GM21381 (cell line): ENCODE measurements at regions not wholly inside any gene's neighbourhood (a gene's known extent, or its start where the extent isn't known, plus 50 kb on each side); places are given as distances from the start of the nearest gene placed in this dataset.
"Not testable (repeated sequence)": the region's sequence is repeated elsewhere in the genome, so short reads cannot be mapped to it uniquely, and the experiment has no call there.

Experiments used
- ATAC-seq: cut with Tn5 transposase; IDR thresholded peaks from one replicate; pipeline ENCODE4 v1.9.1; 2021; ENCODE audit warnings: mild to moderate bottlenecking, moderate library complexity; ENCODE audit not compliant: unreplicated experiment

DNA sequence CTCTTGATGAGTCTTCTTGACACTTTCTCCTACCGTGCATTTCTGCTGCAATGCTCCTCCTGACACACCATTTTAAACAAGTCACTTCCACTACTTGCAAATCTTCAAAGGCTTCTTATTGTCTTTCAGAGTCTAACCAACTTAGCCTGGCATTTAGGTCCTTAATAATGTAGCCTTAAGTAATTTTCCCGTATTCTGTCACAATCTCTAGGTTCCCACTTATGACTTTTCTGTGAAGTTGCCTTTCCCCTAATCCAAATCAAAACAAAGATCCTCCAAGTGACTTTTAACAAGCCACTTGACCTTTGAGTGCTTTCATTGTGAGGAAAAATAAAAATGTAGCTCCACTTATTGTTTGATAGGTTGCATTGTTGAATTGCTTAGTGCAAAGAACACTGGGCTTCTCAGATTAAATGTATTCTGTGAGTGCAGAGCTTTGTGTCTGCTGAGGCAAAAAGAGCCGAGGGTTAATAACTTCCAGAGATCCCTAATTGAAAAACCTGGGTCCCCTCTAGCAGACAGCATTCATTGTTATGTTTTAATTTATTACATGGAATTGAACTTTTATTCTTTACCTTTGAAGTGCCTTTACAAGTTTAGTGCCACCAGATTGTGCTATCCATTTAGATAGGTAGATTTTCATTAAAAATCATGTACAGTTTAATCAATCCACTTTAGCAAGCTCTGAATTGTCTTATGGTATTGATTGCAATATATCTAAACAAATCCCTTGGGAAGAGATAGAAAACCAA is 341.7 kb upstream of the TYRP1 start:
- no peak for ATAC-seq

DNA sequence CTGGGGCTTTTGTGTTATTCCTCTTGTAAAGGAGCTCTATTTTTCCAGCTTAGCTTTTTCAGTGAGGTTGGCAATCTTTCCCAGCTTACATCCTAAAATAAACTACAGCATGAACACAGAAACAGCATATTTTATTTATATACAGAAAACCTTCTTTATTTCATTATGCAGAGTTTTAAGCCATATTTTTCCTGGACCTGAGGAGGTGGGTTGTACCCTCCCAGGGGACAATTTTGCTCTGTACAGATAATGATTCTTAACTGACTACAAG is 341.2 kb upstream of the TYRP1 start:
- ATAC-seq, result no peak

DNA sequence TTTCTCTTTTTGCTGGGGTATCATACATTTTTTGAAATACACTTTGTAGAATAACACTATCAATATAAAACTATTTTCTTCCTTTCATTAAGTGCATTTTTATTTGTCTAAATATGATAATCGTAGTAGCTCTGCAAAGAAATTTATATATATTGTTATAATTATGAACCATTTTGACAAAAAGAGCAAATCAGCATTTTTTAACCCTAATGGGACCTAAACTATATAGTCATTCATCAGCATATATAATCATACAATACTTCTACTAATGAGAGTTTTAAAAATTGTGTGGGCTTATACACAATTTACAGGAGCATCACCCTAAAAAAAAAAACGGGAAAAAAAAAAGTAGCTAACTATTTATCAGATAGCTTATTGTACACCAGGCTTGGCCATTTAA is 329.7 kb upstream of the TYRP1 start:
- ATAC-seq, result no peak

DNA sequence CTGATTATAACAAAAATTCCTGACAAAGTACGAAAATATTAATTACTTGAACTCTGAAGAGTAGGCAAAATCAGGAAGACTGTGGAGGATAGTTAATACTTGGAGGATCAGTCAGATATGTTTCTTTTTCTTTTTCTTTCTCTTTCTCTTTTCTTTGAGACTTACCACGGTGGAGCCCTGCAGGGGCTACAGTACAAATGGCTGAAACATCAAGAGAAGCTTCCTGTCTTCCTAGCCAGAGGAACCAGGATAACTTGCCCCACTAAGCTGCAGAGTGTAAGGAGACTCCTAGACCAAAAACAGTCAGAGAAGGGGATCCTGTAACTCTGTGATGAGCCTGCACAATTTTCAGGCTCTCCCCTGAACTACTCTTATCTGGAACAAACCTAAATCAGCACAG is 324.6 kb upstream of the TYRP1 start:
- no peak for ATAC-seq

DNA sequence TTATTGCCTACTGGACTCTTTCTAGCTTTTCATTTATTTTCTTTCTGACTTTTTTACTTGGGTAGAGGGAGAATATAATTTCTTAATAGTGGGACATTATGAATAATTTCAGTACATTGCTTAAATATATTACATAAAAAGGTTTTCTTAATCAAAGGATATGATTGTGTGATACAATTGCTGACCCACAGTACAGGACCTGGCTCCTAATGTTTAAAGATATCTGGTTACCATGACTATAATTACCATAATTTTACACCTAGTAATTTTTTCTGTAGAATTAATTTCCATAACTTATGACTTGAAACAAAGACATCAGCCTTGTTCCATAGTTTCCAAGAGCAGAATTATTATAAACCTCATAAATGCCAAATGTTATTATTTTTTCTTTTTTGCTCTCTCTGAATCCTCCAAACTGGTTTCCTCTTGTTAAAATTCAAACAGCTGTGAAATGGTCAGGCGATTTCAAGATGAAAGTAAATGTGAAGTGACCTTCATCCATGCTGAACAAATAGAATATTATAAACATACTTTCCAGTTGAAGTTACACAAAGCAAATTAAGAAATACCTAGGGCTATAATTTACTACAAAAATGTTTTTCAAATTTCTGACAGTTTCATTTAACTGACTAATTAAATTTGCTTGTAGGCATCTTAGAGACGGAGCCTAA is 301.2 kb upstream of the TYRP1 start:
- ATAC-seq, result no peak

DNA sequence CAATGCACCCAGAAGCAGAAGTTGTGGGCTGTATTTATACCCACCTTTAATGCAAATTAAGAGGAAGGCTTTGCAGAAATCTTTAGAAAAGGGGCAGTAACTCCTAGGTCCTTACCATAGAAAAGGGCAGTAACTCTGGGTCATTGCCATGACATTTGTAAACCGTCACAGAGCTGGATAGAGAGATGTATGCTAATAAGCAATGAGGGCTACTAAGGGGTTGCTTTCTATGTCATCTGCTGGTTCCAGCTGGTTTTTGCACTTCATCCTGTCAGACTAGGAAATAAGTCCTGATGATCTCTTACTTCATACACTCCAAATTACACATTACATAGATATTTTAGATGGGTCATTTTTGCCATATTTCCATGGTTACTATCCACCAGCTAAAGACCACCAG is 299.1 kb upstream of the TYRP1 start:
- no peak for ATAC-seq

DNA sequence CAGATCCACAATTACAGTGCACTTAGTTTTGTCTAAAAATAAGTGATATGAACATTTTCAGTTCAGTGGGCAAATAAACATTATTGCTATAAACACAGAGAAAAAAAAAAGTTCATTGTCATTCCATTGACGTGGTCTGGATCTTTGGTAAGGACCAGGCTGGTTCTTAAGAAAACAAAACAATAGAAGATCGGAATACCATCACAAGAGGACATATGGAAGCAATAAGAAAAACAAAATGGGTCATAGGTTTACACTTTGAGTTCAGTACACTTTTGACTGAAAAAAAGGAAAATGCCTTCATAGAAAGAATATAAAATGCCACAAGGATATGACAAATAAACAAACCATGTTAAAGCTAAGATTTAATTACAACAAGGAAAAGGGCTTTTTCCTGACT is 289.5 kb upstream of the TYRP1 start:
- ATAC-seq, result no peak

DNA sequence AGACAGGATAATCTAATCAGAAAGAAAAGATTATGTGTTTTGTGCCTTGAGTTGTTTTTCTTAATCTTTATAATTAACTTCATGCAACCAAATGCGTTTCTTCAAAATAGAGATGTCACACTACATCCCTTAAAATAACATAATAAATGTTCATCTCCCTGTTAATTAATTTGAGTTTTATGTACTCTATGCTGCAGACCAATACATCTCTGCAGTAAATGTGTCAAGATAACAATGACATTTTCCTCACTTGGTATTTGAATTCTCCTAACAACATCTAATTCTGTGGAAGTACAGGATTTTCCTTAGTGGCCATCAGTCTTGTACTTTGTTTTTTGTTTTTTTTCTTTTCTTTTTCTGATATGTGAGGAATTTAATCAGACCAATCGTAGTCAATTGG is 279.2 kb upstream of the TYRP1 start:
- ATAC-seq, result no peak

DNA sequence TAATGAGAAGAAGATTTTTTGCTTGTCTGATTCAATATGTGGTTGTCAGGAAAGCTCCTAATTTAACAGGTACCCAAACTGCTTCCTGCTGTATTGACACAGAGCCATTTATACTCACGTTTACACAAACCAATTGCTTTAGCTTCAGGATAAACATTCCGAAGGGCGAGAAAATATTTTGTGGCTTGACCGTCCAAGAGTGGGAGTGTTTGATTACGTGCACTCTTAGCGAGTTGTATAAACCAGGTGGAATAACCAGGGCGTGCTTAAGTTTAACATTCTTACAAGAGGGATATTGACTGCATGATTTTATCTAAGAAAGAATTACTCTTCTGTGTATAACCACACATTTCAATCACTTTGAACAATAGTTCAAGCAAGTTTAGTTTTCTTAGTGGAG is 278.7 kb upstream of the TYRP1 start:
- ATAC-seq, result no peak

DNA sequence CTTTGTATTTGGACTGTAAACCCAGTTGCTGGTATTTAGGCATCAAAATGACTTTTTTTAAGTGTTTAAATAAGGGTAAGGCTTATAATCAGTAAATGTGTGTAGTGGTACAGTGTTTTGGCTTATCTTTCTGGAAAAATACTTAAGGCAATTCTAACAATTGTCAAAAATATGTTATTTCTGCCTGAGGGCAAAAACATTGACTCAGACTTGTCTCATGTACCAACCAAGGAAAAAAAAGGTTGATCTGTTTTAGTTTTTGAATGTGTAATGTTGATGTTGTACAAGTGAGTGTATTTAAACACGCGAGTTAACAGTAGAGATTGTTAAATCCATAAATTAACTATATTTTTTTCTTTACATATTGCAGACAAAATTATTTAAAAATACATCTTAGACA is 277.8 kb upstream of the TYRP1 start:
- ATAC-seq, result no peak

DNA sequence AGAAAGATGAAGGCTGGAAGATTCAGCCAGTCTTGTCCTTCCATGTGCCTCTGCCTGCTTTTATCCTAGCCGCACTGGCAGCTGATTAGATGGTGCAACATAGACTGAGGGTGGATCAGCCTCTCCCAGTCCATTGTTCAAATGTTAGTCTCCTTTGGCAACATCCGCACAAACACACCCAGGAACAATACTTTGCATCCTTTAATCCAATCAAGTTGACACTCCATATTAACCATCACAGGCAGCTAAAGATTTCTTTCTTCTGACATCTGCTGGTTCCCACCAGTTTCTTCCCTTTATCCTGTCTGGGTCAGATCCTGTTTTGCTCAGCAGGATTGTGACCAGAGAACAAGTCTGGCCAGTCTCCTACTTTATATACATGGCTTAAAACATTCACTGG is 276.5 kb upstream of the TYRP1 start:
- ATAC-seq, result no peak

DNA sequence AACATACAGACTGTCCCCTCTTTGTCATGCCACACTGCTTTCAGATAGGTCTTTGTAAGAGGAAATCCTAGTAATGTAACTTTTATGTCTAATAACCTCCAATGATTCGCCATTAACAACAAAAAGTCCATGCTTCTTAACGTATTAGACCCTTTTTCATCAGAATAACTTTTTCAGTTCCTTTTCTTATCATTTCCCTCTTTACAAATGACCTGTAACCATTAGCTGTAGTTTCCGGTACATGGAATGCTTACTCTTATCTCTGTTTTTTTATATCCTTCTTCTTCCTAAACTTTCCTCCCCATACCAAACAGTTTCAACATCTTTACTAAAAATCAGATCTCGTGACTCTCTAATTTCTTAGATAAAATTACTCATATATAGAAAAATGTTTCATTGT is 268.9 kb upstream of the TYRP1 start:
- ATAC-seq, result no peak

DNA sequence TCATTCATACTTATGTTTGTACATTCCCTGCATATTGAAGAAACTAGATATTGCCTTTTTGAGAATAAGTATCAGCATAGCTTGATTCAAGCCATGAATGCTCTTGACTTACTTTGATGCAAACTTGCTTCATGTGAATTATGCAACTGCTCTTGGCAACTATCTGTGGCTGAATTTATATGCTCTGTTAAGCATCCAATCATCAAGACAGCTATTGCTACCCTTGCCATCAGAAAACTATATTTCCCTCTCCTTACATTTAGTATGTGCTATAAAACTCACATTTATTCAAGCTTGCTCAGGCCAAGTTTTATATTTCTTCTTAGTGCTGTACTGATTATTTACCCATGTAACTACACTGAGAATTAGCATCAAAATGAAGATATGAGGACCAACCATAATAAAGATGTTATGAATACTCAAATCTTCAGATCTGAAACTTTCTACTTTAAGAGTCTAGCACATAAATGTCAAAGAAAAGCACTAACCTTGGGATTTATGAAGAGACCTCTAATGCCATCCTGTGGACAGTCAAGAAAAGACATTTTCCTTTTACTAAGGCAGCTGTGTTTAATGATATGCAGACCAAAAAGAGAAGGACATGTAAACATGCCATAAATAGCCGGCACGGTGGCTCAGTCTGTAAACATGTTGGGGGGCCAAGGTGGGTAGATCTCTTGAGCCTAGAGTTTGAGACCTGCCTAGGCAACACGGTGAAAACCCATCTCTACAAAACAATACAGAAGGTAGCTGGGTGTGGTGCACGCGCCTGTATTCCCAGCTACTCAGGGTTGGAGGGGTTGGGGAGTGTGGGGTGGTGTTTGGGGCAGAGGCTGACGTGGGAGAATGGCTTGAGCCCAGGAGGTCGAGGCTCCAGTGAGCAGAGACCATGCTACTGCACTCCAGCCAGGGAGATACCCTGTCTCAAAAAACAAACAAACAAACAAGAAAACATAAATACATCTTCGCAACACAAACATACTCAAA is 267.0 kb upstream of the TYRP1 start:
- no peak for ATAC-seq

DNA sequence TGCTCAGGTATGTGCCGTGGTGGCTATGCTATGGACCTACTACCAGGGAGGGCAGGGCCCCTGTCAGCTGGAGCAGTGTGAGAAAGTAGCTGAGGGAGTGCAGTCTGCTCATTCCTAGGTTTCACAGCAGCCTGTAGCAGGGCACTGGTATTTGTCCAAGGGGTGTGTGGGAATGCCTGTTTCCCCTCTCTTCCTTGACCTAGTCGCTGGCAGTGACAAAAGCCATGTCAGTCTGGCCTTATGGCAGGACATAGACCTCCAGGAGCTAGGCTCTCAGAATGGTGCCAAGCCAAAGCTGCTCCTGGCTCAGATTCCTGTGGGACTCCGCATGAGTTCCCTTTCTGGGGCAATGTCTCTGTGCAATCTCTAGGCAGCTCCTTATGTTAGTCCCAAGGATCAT is 253.9 kb upstream of the TYRP1 start:
- no peak for ATAC-seq

DNA sequence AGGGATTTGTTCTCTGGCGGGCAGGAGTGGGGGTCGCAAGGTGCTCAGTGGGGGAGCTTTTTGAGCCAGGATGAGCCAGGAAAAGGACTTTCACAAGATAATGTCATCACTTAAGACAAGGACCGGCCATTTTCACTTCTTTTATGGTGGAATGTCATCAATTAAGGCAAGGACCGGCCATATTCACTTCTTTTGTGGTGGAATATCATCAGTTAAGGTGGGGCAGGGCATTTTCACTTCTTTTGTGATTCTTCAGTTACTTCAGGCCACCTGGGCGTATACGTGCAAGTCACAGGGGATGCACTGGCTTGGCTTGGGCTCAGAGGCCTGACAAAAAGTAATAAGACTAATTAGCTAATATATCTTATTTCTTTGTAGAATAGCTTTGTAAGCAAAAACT is 252.1 kb upstream of the TYRP1 start:
- not testable (repeated sequence) for ATAC-seq

DNA sequence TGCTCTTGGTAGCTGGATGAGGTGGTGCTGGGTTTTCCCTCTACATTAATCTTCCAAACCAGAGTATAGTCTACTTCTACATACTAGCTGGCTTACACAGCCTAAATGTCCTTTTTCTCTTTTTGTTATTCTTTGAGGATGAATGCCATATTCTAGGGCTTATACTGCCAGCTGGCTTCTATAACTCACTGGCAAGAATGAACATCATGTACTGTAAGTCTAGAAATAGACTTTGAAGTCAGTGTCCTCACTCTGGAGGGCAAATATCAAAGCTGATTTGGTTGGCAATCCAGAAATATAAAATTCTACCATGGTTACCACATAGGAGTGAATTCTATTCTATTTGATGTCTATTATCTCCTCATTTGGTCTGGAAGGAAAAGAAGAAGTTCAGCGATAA is 251.7 kb upstream of the TYRP1 start:
- no peak for ATAC-seq

DNA sequence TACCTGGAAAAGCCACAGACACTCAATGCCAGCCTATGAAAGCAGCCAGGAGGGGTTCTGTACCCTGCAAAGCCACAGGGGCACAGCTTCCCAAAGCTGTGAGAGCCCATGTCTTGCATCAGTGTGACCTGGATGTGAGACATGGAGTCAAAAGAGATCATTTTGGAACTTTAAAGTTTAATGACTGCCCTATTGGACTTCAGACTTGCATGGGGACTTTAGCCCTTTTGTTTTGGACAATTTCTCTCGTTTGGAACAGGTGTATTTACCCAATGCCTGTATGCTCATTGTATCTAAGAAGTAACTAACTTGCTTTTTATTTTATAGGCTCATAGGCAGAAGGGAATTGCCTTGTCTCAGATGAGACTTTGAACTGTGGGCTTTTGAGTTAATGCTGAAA is 244.9 kb upstream of the TYRP1 start:
- ATAC-seq, result no peak

DNA sequence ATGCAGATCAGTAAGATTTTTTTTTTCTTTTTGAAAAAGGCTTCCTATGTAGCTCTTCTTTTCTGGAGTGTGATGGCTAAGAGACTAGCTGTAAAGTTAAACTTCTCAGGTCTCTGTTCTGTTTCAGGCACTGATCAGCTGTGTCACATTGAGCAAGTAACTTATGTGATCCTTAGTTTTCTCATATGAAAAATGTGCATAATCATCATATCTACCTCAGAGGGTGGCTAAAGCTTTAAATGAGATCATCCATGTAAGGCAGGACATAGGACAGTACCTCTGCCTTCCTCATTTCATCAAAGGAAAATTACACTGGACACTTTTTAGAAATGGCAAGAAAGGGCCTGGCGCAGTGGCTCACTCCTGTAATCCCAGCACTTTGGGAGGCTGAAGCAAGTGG is 235.9 kb upstream of the TYRP1 start:
- ATAC-seq, result no peak

DNA sequence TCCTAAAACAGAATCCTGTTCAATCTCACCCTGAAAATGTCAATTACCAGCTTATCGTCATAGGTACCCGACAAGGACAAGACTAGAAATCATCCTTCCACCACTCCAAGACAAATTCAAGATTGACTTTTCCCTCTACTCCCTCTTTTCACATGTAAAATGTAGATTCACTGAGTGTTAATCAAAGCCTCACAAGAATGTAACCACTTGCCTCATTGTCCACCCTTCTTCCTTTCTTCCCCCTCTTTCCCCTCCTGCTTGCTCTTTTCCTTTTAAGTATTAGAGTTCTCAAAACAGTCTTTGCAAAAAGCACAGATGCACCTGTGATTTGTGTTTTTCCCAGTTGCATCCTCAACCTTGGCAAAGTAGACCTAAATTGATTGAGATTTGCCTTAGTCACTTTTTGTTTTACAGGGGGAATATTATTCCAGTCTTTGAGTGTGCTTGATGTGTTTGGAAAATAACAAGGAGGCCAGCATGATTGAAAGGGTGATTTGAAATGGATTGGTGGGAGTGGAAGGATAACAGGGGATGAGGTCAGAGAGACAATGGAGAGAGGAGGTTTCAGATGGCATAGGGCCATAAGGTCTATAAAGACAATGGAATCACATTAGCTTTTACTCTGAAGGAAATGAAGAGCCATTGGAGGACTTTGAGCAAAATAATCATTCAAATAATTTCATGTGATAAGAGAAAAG is 231.3 kb upstream of the TYRP1 start:
- no peak for ATAC-seq

DNA sequence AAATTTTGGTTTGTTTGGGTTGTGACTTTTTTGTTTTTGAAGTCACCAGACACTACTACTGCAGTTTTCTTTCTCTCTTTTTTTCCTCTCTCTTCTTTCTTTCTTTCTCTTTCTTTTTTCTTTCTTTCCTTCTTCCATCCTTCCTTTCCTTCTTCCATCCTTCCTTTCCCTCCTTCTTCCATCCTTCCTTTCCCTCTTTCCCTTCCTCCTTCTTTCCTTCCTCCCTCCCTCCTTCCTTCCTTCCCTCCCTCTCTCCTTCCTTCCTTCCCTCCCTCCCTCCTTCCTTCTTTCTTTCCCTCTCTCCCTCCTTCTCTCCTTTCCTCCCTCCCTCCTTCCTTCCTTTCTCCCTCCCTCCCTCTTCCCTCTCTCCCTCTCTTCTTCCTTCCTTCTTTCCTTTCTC is 230.3 kb upstream of the TYRP1 start:
- no peak for ATAC-seq

DNA sequence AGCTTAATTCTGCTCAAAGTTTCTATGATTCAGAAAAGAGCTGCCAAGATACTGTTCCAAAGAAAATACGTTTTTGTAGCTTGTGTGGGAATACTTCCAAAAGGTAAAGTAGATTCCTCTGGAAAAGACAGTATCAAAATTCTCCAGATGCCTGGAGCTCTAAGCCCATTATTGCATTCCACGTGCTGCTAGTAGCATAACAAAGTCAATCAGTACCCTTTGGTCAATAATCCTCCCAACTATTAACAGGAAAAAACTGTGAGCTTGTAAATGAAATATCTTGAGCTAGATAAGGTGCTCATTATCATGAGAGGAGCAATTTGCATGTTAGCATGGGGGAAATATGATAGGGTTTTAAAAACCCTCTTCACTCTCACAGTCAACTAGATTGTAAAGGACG is 229.5 kb upstream of the TYRP1 start:
- no peak for ATAC-seq
